Cardiac muscle cell (in vitro differentiated cells and primary cell): ENCODE measurements at regions not wholly inside any gene's neighbourhood (a gene's known extent, or its start where the extent isn't known, plus 50 kb on each side); places are given as distances from the start of the nearest gene placed in this dataset.

Experiments
- DNase-seq, 2 donors: peaks; one replicate each; pipeline versions ENCODE4 v3.0.0 to v3.0.0-alpha.2; 2010 to 2017; ENCODE audit warnings: low read depth in 1 of 2, low spot score in 1 of 2
- H3K27ac ChIP-seq: fragments of 200-600 bp; sonication (generic); 2 replicates; pipeline ENCODE4 v1.5.1; 2016
- H3K27me3 ChIP-seq: fragments of 200-600 bp; sonication (generic); 2 replicates; pipeline ENCODE4 v1.6.0; 2016; ENCODE audit warnings: control low read depth
- H3K36me3 ChIP-seq: fragments of 200-600 bp; sonication (generic); 2 replicates; pipeline ENCODE4 v1.5.1; 2016; ENCODE audit warnings: control low read depth
- H3K4me1 ChIP-seq: fragments of 200-600 bp; sonication (generic); 2 replicates; pipeline ENCODE4 v1.8.1; 2017; ENCODE audit warnings: low read depth, mild to moderate bottlenecking, mixed run types
- H3K4me3 ChIP-seq: fragments of 200-600 bp; sonication (generic); 2 replicates; pipeline ENCODE4 v1.5.1; 2016; ENCODE audit warnings: mild to moderate bottlenecking
- H3K9me3 ChIP-seq: fragments of 200-600 bp; sonication (generic); 2 replicates; pipeline ENCODE4 v1.5.1; 2017; ENCODE audit warnings: low read depth, mild to moderate bottlenecking, control low read depth
- CTCF ChIP-seq: IDR thresholded peaks from 2 replicates; pipeline ENCODE4 v1.5.1; 2012; ENCODE audit warnings: low read depth, mild to moderate bottlenecking, low read length

- Histone ChIP-seq H3K9me3 (no peaks in the 10 kb centered on the region), H3K27ac (no peak overlapping the region), H3K36me3 (no peaks in the 10 kb centered on the region), H3K4me3 (no peak overlapping the region), H3K27me3 (peaks cover 58% of the 10 kb centered on the region), H3K4me1 (peaks cover 8% of the 10 kb centered on the region)
- no peak for DNase-seq
- TF ChIP-seq CTCF, result no peak
Observed at GRCh38 chr2:856456-856855, 94.2 kb upstream of the SNTG2 start.

GRCh38 chr2:856041-856440 is 94.6 kb upstream of the SNTG2 start:
- Histone ChIP-seq H3K4me3 (no peak overlapping the region), H3K27ac (no peak overlapping the region), H3K27me3 (peaks cover 56% of the 10 kb centered on the region), H3K36me3 (no peaks in the 10 kb centered on the region), H3K9me3 (no peaks in the 10 kb centered on the region), H3K4me1 (peaks cover 8% of the 10 kb centered on the region)
- DNase-seq, result no peak
- TF ChIP-seq CTCF, result no peak

- TF ChIP-seq CTCF, result no peak
- Histone ChIP-seq H3K27ac (no peak overlapping the region), H3K4me3 (no peak overlapping the region), H3K27me3 (peaks cover 61% of the 10 kb centered on the region), H3K4me1 (peaks cover 8% of the 10 kb centered on the region), H3K9me3 (no peaks in the 10 kb centered on the region), H3K36me3 (no peaks in the 10 kb centered on the region)
- DNase-seq, result no peak
Observed at GRCh38 chr2:855177-855576, 95.5 kb upstream of the SNTG2 start.

- Histone ChIP-seq H3K27me3 (peaks cover 59% of the 10 kb centered on the region), H3K4me3 (no peak overlapping the region), H3K36me3 (no peaks in the 10 kb centered on the region), H3K9me3 (no peaks in the 10 kb centered on the region), H3K4me1 (peaks cover 7% of the 10 kb centered on the region), H3K27ac (no peak overlapping the region)
- TF ChIP-seq CTCF, result peak; percentile 53
- peak; percentile 22 to 50 for DNase-seq
Observed at GRCh38 chr2:854460-854859, 96.2 kb upstream of the SNTG2 start.

GRCh38 chr2:853203-853870 is 97.3 kb upstream of the SNTG2 start:
- no peaks in the 10 kb centered on the region for H3K9me3 ChIP-seq
- no peak for DNase-seq
- H3K27ac ChIP-seq, result no peak overlapping the region
- no peak for TF ChIP-seq CTCF
- H3K36me3 ChIP-seq, result no peaks in the 10 kb centered on the region
- H3K4me3 ChIP-seq, result no peak overlapping the region
- H3K27me3 ChIP-seq, result peaks cover 53% of the 10 kb centered on the region
- peaks cover 5% of the 10 kb centered on the region for H3K4me1 ChIP-seq
